ENCODE measurements at regions not wholly inside any gene's neighbourhood (a gene's known extent, or its start where the extent isn't known, plus 50 kb on each side); places are given as distances from the start of the nearest gene placed in this dataset.

DNA sequence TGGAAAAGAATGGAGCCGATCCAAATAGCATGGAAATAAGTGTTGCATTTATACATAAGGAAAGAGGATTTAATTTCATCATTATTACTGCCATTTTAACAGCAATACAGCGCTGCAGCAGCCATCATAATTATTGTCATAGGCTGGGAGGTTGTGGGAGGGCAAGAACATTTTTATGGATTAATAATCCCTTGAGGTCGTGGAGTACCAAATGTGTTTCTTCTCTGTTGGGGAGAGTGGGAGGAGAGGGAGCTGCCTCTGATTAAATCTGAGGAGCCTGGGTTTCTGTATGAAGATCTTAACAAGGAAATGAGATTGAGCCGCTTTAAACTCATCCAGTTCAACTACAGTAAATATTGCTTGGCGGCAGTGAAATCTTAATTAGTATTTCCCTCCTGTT lies 805.9 kb downstream of the PCDH17 start:
- TF ChIP-seq SUZ12 (IDR thresholded peaks at IDR 0.05; ENCODE audit: extremely low read depth, insufficient read depth, insufficient read length): no peak
- TF ChIP-seq ZNF274 (IDR thresholded peaks at IDR 0.05; ENCODE audit: low read depth, low read length): no peak
- TF ChIP-seq YY1 (IDR thresholded peaks at IDR 0.05; ENCODE audit: insufficient read depth, insufficient read length): no peak

Data from NT2/D1 (cell line).